ENCODE measurements at regions not wholly inside any gene's neighbourhood (a gene's known extent, or its start where the extent isn't known, plus 50 kb on each side); places are given as distances from the start of the nearest gene placed in this dataset.

DNA sequence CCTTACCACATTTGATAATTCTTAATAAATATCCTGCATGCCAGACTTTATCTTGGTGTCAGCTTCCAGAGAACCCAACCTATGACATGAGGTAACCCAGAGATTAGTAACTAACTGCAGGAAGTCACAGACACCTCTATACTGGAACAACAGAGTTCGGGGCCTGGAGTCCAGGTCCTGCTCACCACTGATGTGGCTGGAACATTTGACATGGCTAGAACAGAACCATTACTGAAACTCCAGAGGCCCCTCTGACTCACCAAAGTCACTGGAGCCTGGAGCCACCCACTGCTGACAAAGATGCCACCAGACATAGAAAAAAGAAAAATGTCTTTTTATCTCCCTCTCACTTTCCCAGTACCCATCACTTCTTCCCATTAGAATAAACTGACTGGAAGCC is 403.7 kb downstream of the MID1IP1 start:
- H3K9me3 ChIP-seq = no peaks in the 10 kb centered on the region
- no peak overlapping the region for H3K27ac Mint-ChIP-seq (ENCODE audit: unreplicated experiment)
- no peak for DNase-seq
- TF ChIP-seq, protein P1, sequence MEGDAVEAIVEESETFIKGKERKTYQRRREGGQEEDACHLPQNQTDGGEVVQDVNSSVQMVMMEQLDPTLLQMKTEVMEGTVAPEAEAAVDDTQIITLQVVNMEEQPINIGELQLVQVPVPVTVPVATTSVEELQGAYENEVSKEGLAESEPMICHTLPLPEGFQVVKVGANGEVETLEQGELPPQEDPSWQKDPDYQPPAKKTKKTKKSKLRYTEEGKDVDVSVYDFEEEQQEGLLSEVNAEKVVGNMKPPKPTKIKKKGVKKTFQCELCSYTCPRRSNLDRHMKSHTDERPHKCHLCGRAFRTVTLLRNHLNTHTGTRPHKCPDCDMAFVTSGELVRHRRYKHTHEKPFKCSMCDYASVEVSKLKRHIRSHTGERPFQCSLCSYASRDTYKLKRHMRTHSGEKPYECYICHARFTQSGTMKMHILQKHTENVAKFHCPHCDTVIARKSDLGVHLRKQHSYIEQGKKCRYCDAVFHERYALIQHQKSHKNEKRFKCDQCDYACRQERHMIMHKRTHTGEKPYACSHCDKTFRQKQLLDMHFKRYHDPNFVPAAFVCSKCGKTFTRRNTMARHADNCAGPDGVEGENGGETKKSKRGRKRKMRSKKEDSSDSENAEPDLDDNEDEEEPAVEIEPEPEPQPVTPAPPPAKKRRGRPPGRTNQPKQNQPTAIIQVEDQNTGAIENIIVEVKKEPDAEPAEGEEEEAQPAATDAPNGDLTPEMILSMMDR (IDR thresholded peaks at IDR 0.05; ENCODE audit: insufficient read depth in 1 of 2, low read depth in 1 of 2, low read length in 1 of 2, severe bottlenecking in 1 of 2, unreplicated experiment in 1 of 2) = no peak
- H3K27me3 Mint-ChIP-seq (ENCODE audit: insufficient read depth, unreplicated experiment) = no peaks in the 10 kb centered on the region
- no peak overlapping the region for H3K4me3 ChIP-seq (ENCODE audit: low read depth, low read length)
- H3K27me3 ChIP-seq (replicated peaks; ENCODE audit: control insufficient read depth, insufficient read depth, low read length) = no peaks in the 10 kb centered on the region
- BruUV-seq (replicated peaks) = no TSS peak
- H3K4me1 ChIP-seq = 0 out of 2 replicates have a peak, but pooled peaks cover 8% of the 10 kb centered on the region
- H3K4me3 Mint-ChIP-seq (ENCODE audit: unreplicated experiment) = no peak overlapping the region
- CTCF ChIA-PET = no interaction called here
- H3K36me3 Mint-ChIP-seq (ENCODE audit: insufficient read depth, unreplicated experiment) = no peaks in the 10 kb centered on the region
- peaks cover 7% of the 10 kb centered on the region for H3K9me3 Mint-ChIP-seq (ENCODE audit: unreplicated experiment)
- peaks cover 13% of the 10 kb centered on the region for H3K4me1 Mint-ChIP-seq (ENCODE audit: low read depth, unreplicated experiment)
- POLR2A ChIA-PET = no interaction called here
- no peaks in the 10 kb centered on the region for H3K36me3 ChIP-seq (ENCODE audit: control insufficient read depth, insufficient read depth, low read length)
- intact Hi-C loops (cut with micrococcal nuclease; ENCODE audit: unreplicated experiment) = no loop called here

DNA sequence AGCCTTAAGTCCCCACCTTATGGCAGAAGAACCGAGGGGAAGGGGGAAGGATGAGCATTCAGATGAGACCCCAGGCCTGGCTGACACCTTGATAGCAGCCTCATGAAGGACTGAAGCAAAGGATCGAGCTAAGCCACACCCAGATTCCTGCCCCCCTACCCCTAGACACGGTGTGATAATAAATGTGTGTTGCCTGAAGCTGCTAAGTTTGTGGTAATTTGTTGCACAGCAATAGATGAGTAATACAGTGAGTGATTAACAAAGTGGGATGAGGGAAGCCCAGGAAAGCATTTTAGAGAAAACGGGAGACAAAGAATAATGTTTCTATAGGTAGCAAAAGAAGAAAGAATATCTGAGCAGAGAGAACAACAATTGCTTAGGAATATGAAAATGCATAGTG is 404.2 kb downstream of the MID1IP1 start:
- POLR2A ChIA-PET = no interaction called here
- no peak for DNase-seq
- H3K9me3 Mint-ChIP-seq (ENCODE audit: unreplicated experiment) = peaks cover 2% of the 10 kb centered on the region
- TF ChIP-seq, protein P1 (IDR thresholded peaks at IDR 0.05; ENCODE audit: insufficient read depth in 1 of 2, low read depth in 1 of 2, low read length in 1 of 2, severe bottlenecking in 1 of 2, unreplicated experiment in 1 of 2) = no peak
- H3K36me3 Mint-ChIP-seq (ENCODE audit: insufficient read depth, unreplicated experiment) = no peaks in the 10 kb centered on the region
- H3K4me3 Mint-ChIP-seq (ENCODE audit: unreplicated experiment) = no peak overlapping the region
- no peaks in the 10 kb centered on the region for H3K9me3 ChIP-seq
- H3K4me3 ChIP-seq (ENCODE audit: low read depth, low read length) = no peak overlapping the region
- no peaks in the 10 kb centered on the region for H3K27me3 ChIP-seq (replicated peaks; ENCODE audit: control insufficient read depth, insufficient read depth, low read length)
- no peak overlapping the region for H3K27ac Mint-ChIP-seq (ENCODE audit: unreplicated experiment)
- no TSS peak for BruUV-seq (replicated peaks)
- intact Hi-C loops (cut with micrococcal nuclease; ENCODE audit: unreplicated experiment) = no loop called here
- H3K27me3 Mint-ChIP-seq (ENCODE audit: insufficient read depth, unreplicated experiment) = no peaks in the 10 kb centered on the region
- H3K4me1 Mint-ChIP-seq (ENCODE audit: low read depth, unreplicated experiment) = peaks cover 8% of the 10 kb centered on the region
- CTCF ChIA-PET = no interaction called here
- H3K4me1 ChIP-seq = 0 out of 2 replicates have a peak, but pooled peaks cover 8% of the 10 kb centered on the region
- H3K36me3 ChIP-seq (ENCODE audit: control insufficient read depth, insufficient read depth, low read length) = no peaks in the 10 kb centered on the region

DNA sequence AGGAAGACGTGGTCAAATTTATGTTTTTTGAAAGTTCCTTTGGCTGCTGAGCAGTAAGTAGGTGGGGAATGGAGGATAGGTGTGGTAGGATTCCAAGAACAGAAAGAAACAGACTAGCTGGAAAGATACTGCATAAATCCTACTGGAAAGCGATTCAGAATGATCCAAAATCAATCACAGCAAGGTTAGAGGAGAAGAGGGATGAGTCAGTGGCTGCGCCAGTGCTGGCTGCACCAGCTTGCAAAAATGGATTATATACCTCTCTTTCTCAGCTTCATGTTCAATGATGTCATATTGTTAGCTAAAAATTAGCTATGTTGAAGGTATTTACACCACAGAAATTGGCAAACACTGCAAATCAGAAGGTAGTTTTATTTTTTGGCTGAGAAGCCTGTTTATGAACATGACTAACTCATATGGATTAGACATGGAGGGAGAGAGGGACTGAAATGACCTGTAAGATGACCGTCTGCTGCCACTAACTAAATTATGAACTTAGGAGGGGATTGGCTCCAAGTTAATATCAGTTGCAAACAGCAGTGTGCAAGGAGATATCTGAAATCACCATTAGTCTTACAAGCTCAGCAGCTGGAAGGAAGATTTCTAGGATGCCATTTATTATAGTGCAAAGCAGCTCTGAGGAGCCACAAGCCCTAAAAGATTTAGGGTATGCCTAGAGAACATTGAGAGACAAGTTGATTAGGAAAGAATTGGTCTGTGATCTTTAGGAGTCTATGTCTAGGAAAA is 405.3 kb downstream of the MID1IP1 start:
- peaks cover 7% of the 10 kb centered on the region for H3K4me1 Mint-ChIP-seq (ENCODE audit: low read depth, unreplicated experiment)
- H3K4me3 Mint-ChIP-seq (ENCODE audit: unreplicated experiment) = no peak overlapping the region
- H3K9me3 Mint-ChIP-seq (ENCODE audit: unreplicated experiment) = no peaks in the 10 kb centered on the region
- POLR2A ChIA-PET = no interaction called here
- H3K27ac Mint-ChIP-seq (ENCODE audit: unreplicated experiment) = no peak overlapping the region
- H3K36me3 ChIP-seq (ENCODE audit: control insufficient read depth, insufficient read depth, low read length) = no peaks in the 10 kb centered on the region
- intact Hi-C loops (cut with micrococcal nuclease; ENCODE audit: unreplicated experiment) = no loop called here
- no peaks in the 10 kb centered on the region for H3K36me3 Mint-ChIP-seq (ENCODE audit: insufficient read depth, unreplicated experiment)
- H3K27me3 Mint-ChIP-seq (ENCODE audit: insufficient read depth, unreplicated experiment) = no peaks in the 10 kb centered on the region
- BruUV-seq (replicated peaks) = no TSS peak
- H3K27me3 ChIP-seq (replicated peaks; ENCODE audit: control insufficient read depth, insufficient read depth, low read length) = no peaks in the 10 kb centered on the region
- no peak for DNase-seq
- CTCF ChIA-PET = no interaction called here
- TF ChIP-seq, protein P1 (IDR thresholded peaks at IDR 0.05; ENCODE audit: insufficient read depth in 1 of 2, low read depth in 1 of 2, low read length in 1 of 2, severe bottlenecking in 1 of 2, unreplicated experiment in 1 of 2) = no peak
- no peaks in the 10 kb centered on the region for H3K9me3 ChIP-seq
- 0 out of 2 replicates have a peak, but pooled peaks cover 4% of the 10 kb centered on the region for H3K4me1 ChIP-seq
- no peak overlapping the region for H3K4me3 ChIP-seq (ENCODE audit: low read depth, low read length)

Measured in Caco-2 (cell line).